Aorta (tissue), 5 donors: ENCODE measurements at regions not wholly inside any gene's neighbourhood (a gene's known extent, or its start where the extent isn't known, plus 50 kb on each side); places are given as distances from the start of the nearest gene placed in this dataset.

Experiments
- ATAC-seq: fragments of 200-7000 bp; cut with Tn5 transposase; one replicate; pipeline ENCODE4 v1.9.1; 2022; ENCODE audit warnings: moderate library complexity; ENCODE audit not compliant: low FRiP score
- DNase-seq, 2 donors: peaks; one replicate each; pipeline ENCODE4 v3.0.0-alpha.2; 2020
- H3K27ac ChIP-seq, 2 donors: one replicate each; pipeline ENCODE4 v1.5.1; 2013; ENCODE audit warnings: low read length in 2 of 2, mild to moderate bottlenecking in 2 of 2, moderate library complexity in 2 of 2, control low read depth in 1 of 2, inconsistent platforms in 1 of 2, low read depth in 1 of 2
- H3K27me3 ChIP-seq, 2 donors: one replicate each; pipeline ENCODE4 v1.6.1; 2013; ENCODE audit warnings: control low read depth in 1 of 2, low read length in 1 of 2, mild to moderate bottlenecking in 1 of 2, moderate library complexity in 1 of 2; ENCODE audit not compliant: insufficient read depth in 2 of 2, control insufficient read depth in 1 of 2
- H3K36me3 ChIP-seq, 2 donors: one replicate each; pipeline ENCODE4 v1.6.1; 2013; ENCODE audit warnings: control low read depth in 1 of 2, low read length in 1 of 2, mild to moderate bottlenecking in 1 of 2; ENCODE audit not compliant: insufficient read depth in 2 of 2, control insufficient read depth in 1 of 2
- H3K4me1 ChIP-seq, 2 donors: one replicate each; pipeline ENCODE4 v1.6.1; 2013; ENCODE audit warnings: low read length in 2 of 2, control low read depth in 1 of 2, mild to moderate bottlenecking in 1 of 2, moderate library complexity in 1 of 2; ENCODE audit not compliant: insufficient read depth in 2 of 2, control insufficient read depth in 1 of 2
- H3K4me3 ChIP-seq, 2 donors: one replicate each; pipeline ENCODE4 v1.5.1; 2013; ENCODE audit warnings: low read length in 2 of 2, control low read depth in 1 of 2, mild to moderate bottlenecking in 1 of 2
- H3K9me3 ChIP-seq: one replicate; pipeline ENCODE4 v1.6.1; 2013; ENCODE audit warnings: mild to moderate bottlenecking, low read length; ENCODE audit not compliant: control insufficient read depth
- WGBS, 2 donors: extraction: QIAGEN DNeasy Blood & Tissue Kit; methylation state at CpG; one replicate each; pipeline ENCODE4 v1.1.7; 2013; 5-methylcytosine and 5-hydroxymethylcytosine counted together
- intact Hi-C, 2 donors: fragments of 100-400 bp; cut with DNase I; formaldehyde crosslinking; loops; one replicate each; pipeline versions ENCODE4 v1.14.2 to v1.15.0; 2022
- donor health status: healthy with polysubstance abuse.
- donor health status: Bipolar disorder and iron deficiency.
- donor health status: DM: no; HTN: no; CAD: no.
- donor health status: DM: no; HTN: no; CAD: no.
- donor health status: DM: yes; HTN: yes; CAD: no.

GRCh38 chr12:76929499-76929898, 50.7 kb upstream of the CSRP2 start:
- 50 to 52% methylated on average over 2 of the region's 2 CpGs for WGBS, 2 donors
- intact Hi-C loops = loop anchor here (5.0 kb wide), 2 partner anchors 52 to 307 kb away; partner anchors contain the start of gene CSRP2 (in 1 of the 2)
- no peaks in the 10 kb centered on the region for H3K4me1 ChIP-seq
- H3K36me3 ChIP-seq = no peaks in the 10 kb centered on the region
- no peak overlapping the region for H3K4me3 ChIP-seq
- H3K9me3 ChIP-seq = no peaks in the 10 kb centered on the region
- DNase-seq (no peak), ATAC-seq (no peak)
- H3K27ac ChIP-seq = no peak overlapping the region
- no peaks in the 10 kb centered on the region for H3K27me3 ChIP-seq
